BE2C (cell line): ENCODE measurements at regions not wholly inside any gene's neighbourhood (a gene's known extent, or its start where the extent isn't known, plus 50 kb on each side); places are given as distances from the start of the nearest gene placed in this dataset.
"Not testable (repeated sequence)": the region's sequence is repeated elsewhere in the genome, so short reads cannot be mapped to it uniquely, and the experiment has no call there.

Experiments used
- DNase-seq: peaks from one replicate; pipeline ENCODE4 v3.0.0-alpha.2; 2020
- H3K27me3 ChIP-seq: fragments of 250-450 bp; sonication (Bioruptor Pico); 2 replicates; pipeline ENCODE4 v1.5.1; 2020; ENCODE audit warnings: mild to moderate bottlenecking
- H3K36me3 ChIP-seq: fragments of 250-450 bp; sonication (Bioruptor Pico); 2 replicates; pipeline ENCODE4 v1.5.1; 2020; ENCODE audit warnings: mild to moderate bottlenecking
- H3K4me1 ChIP-seq: fragments of 250-450 bp; sonication (Bioruptor Pico); 2 replicates; pipeline ENCODE4 v1.5.1; 2020
- H3K4me3 ChIP-seq: 2 replicates; pipeline ENCODE4 v1.5.1; 2011; ENCODE audit warnings: low read depth, low read length
- H3K9me3 ChIP-seq: fragments of 250-450 bp; sonication (Bioruptor Pico); 2 replicates; pipeline ENCODE4 v1.5.1; 2020
- TF ChIP-seq, protein P1 (sequence below): IDR thresholded peaks from 2 replicates; pipeline ENCODE4 v1.5.1; 2012; ENCODE audit warnings: mild to moderate bottlenecking, low read depth, low read length

DNA sequence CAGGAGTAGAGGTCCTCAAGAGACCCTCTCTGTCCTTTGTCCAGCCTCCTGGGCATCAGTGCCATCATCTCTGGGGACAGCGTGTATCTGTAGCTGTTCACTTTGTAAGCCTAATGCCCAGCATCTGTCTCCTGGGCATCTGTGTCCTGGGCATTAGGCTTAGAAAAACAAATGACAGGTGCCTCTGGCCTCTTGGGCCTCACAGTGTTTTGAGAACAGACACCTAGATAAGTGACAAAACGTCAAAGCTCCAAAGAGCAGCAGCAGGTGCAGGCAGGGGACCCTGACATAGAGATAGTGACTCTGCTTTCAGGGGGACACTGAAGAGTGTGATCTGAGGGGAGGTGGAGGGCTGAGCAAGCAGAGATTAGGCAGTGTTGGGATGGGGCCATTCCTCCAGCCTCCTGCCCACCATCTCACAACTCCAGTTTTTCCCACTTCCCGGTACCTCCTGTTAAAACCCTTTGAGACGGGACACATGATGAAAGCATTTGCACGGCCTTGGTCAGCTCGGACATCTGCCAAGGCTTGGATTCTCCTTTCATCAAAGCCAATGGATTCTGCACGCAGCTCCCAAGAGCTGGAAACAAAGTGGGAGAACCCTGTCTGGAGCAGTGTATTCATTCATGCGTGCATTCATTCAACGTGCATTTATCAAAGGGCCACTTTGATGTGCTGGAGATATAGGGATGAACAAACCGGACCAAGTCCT lies 55.5 kb upstream of the CD93 start:
- Histone ChIP-seq H3K4me1 (no peaks in the 10 kb centered on the region), H3K36me3 (no peaks in the 10 kb centered on the region), H3K27me3 (no peaks in the 10 kb centered on the region), H3K4me3 (no peak overlapping the region), H3K9me3 (no peaks in the 10 kb centered on the region)
- TF ChIP-seq, protein P1, sequence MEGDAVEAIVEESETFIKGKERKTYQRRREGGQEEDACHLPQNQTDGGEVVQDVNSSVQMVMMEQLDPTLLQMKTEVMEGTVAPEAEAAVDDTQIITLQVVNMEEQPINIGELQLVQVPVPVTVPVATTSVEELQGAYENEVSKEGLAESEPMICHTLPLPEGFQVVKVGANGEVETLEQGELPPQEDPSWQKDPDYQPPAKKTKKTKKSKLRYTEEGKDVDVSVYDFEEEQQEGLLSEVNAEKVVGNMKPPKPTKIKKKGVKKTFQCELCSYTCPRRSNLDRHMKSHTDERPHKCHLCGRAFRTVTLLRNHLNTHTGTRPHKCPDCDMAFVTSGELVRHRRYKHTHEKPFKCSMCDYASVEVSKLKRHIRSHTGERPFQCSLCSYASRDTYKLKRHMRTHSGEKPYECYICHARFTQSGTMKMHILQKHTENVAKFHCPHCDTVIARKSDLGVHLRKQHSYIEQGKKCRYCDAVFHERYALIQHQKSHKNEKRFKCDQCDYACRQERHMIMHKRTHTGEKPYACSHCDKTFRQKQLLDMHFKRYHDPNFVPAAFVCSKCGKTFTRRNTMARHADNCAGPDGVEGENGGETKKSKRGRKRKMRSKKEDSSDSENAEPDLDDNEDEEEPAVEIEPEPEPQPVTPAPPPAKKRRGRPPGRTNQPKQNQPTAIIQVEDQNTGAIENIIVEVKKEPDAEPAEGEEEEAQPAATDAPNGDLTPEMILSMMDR, result no peak
- DNase-seq, result no peak

DNA sequence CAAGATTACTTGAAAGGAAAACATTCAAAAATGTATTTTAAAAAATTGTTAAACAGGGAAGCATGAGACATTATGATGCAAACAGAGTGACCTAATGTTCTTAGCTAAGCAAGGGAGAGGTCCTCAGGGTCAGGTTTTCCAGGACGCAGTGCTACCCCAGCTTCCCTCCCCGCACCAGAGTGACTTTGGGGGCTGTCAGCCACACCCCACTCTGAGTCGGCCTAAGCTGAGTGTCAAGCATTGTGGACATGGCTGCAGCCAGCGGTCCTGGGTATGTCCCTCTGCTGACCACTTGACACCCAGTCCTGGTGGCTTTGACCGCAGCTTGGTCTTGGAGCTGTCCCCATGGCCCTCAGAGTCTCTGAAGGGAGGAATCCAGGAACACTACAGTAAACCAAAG lies 54.9 kb upstream of the CD93 start:
- TF ChIP-seq, protein P1, result no peak
- DNase-seq, result no peak
- H3K4me3 ChIP-seq, result no peak overlapping the region
- no peaks in the 10 kb centered on the region for H3K36me3 ChIP-seq
- no peaks in the 10 kb centered on the region for H3K27me3 ChIP-seq
- no peaks in the 10 kb centered on the region for H3K4me1 ChIP-seq
- H3K9me3 ChIP-seq, result no peaks in the 10 kb centered on the region

DNA sequence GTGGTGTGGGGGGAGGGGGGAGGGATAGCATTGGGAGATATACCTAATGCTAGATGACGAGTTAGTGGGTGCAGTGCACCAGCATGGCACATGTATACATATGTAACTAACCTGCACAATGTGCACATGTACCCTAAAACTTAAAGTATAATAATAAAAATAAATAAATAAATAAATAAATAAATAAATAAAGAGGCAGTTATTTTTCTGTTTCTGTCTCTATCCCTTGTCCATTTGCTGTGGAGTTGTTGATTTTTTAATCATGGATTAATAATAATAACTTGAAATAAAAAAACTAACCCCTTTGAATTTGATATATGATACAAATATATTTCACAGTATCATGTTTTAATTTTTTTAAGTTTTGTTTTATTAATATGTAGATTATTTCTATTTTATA lies 53.9 kb upstream of the CD93 start:
- H3K4me1 ChIP-seq, result not testable (repeated sequence)

DNA sequence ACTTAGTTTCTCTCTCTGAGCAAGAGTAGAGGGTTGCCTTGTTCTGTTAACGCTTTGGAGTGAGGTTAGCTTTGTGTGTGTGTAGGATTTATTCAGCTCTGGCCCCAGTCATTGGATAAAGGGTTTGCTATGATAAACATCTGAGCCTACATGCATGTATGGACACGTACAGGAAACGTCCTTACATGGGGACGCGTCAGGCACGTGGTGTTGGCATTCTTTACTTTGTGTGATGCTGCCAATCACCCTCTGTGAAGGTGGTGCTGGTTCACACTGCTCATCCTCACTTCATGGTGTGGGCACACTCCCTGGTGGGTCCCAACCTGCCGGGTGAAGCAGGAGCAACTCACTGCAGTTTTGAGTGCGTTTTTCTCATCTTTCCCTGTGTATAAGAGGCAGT lies 53.4 kb upstream of the CD93 start:
- no peak for DNase-seq
- Histone ChIP-seq H3K9me3 (no peaks in the 10 kb centered on the region), H3K4me1 (no peaks in the 10 kb centered on the region), H3K36me3 (no peaks in the 10 kb centered on the region), H3K4me3 (no peak overlapping the region), H3K27me3 (no peaks in the 10 kb centered on the region)
- TF ChIP-seq, protein P1, result no peak

More for the DNA sequence above, 53.9 kb upstream of the CD93 start:
- H3K27me3 ChIP-seq, H3K36me3 ChIP-seq, H3K4me3 ChIP-seq, H3K9me3 ChIP-seq, DNase-seq: not testable (repeated sequence)

DNA sequence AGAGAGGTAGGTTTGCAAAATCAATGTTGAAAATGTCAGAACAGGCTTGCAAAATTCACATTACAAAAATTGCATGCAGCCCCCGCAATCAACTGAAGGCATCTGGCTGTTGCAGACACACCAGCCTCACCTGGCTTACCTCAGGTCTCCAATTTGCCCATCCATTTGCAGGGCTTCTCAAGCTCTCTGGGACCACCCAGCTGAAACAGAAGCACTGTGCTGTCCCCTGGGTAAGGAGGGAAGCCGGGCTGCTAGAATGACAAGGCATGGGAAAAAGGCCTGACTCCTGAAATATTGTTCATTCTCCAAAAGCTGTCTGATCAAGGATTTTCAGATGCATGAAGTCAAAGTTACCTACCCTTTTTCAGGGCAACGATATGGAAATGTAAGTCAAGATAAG lies 52.6 kb upstream of the CD93 start:
- TF ChIP-seq, protein P1, result no peak
- no peak for DNase-seq
- no peak overlapping the region for H3K4me3 ChIP-seq
- H3K9me3 ChIP-seq, result no peaks in the 10 kb centered on the region
- H3K36me3 ChIP-seq, result no peaks in the 10 kb centered on the region
- H3K27me3 ChIP-seq, result no peaks in the 10 kb centered on the region
- H3K4me1 ChIP-seq, result no peaks in the 10 kb centered on the region

DNA sequence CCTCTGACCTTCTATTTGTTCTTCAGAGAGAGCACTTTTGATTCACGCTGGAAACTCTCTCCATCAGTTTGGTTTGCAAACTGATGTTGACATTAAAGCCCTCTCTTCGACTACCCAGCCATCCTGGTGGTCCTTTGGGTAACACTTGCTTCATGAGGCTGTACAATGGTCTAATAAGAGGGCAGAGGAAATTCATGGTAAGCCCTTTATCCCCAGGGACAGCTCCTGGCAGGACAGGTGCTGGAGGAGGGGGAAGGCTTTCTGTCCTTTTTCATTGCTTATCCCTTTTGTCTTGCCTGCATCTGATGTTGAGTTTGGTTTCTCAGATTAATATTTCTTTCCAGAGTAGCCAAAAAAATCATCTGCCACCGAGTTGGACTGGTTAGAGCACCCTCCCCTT lies 52.1 kb upstream of the CD93 start:
- no peaks in the 10 kb centered on the region for H3K27me3 ChIP-seq
- TF ChIP-seq, protein P1, result no peak
- no peak overlapping the region for H3K4me3 ChIP-seq
- no peaks in the 10 kb centered on the region for H3K9me3 ChIP-seq
- H3K36me3 ChIP-seq, result no peaks in the 10 kb centered on the region
- no peak for DNase-seq
- H3K4me1 ChIP-seq, result no peaks in the 10 kb centered on the region
